GM13976 (cell line): ENCODE measurements at regions not wholly inside any gene's neighbourhood (a gene's known extent, or its start where the extent isn't known, plus 50 kb on each side); places are given as distances from the start of the nearest gene placed in this dataset.

Experiments used
- DNase-seq: peaks from one replicate; pipeline ENCODE4 v3.0.0; 2012; ENCODE audit warnings: low spot score
- in situ Hi-C: fragments of 300-500 bp; cut with MboI; formaldehyde crosslinking; loops from one replicate; pipeline ENCODE4 v1.12.0; 2022; ENCODE audit warnings: low sequenced_read_pairs, mixed read lengths, inconsistent platforms; ENCODE audit not compliant: unreplicated experiment
- TF ChIP-seq, protein P1 (sequence below): IDR thresholded peaks from 2 replicates; pipeline ENCODE4 v1.5.1; 2012; ENCODE audit warnings: borderline replicate concordance, mild to moderate bottlenecking; ENCODE audit not compliant: insufficient read depth; ENCODE audit errors: extremely low read depth, missing control alignments, control extremely low read depth

DNA sequence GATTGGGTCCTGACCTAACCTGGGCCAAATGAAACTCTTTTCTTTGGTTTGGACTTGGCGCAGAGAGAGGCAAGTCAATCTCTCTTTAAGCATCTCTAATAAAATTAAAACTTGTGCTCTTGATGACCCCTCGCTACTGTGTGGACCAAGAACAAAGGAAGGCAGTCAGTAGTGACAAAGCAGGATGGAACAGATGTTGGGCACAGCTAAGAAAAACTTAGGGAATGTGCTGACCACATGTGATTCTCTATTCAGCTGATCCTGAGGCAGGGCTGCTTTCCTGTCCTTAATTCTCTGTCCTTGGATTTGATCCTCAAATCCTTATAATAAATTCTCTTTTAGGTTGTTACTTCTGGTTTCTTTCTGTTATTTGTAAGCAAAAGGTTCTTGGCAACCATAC is 259.9 kb downstream of the ZIC1 start:
- DNase-seq: no peak
- TF ChIP-seq, protein P1, sequence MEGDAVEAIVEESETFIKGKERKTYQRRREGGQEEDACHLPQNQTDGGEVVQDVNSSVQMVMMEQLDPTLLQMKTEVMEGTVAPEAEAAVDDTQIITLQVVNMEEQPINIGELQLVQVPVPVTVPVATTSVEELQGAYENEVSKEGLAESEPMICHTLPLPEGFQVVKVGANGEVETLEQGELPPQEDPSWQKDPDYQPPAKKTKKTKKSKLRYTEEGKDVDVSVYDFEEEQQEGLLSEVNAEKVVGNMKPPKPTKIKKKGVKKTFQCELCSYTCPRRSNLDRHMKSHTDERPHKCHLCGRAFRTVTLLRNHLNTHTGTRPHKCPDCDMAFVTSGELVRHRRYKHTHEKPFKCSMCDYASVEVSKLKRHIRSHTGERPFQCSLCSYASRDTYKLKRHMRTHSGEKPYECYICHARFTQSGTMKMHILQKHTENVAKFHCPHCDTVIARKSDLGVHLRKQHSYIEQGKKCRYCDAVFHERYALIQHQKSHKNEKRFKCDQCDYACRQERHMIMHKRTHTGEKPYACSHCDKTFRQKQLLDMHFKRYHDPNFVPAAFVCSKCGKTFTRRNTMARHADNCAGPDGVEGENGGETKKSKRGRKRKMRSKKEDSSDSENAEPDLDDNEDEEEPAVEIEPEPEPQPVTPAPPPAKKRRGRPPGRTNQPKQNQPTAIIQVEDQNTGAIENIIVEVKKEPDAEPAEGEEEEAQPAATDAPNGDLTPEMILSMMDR: no peak
- in situ Hi-C loops: no loop called here

DNA sequence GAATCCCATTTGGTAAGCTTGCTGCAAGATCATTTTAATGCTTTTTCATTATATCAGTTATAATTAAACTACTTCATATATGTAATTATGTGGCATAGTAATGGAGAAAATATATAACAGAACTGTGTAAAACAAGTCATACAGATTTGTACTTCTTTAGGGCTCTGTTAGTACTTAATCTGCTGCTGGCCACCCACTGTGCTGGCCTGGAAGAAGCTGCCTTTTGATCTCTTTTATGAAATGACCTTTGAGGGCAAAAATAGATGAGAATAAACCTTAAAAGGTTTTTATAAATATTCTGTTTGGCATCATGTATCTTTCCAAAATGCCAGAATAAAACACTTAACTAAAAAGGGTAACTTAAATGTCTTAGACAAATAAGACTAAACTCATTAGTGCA is 262.9 kb downstream of the ZIC1 start:
- TF ChIP-seq, protein P1: no peak
- in situ Hi-C loops: no loop called here
- no peak for DNase-seq

DNA sequence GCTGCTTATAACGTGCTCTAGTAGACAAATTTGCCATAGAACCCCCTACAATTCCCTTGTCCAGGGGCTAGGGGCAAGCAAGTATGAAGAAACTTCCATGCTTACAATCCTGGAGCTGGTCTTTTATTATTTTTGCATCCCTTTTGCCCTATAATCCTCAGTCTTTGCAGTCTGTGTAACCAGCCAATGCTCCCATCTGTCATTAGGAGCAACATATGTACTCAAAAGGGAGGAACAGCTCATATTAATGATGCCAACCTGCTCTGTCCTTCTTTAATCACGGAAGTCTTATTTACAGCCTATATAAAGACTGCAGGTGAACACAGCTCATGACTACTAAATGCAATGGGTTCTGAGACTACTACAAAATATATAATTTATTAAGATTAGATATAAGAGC is 263.3 kb downstream of the ZIC1 start:
- DNase-seq: no peak
- TF ChIP-seq, protein P1: no peak
- in situ Hi-C loops: no loop called here

DNA sequence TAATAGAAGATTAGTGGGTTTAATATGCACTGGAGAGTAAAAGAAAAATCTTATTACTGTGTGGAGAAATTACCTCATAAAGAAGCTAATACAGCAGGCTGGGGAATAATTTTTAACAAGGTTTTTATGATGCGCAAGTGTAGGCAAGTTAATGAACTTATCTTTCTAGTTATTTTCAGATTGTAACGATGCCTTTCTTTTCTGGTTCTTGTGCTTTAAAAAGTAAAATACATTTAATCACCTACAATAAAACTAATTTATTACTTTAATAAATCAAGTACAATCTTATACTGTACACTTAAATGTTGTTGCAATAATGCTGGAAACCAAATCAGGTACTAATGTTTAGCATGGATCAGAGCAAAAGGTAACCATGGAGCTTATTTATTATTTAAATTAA is 266.6 kb downstream of the ZIC1 start:
- TF ChIP-seq, protein P1: no peak
- no peak for DNase-seq
- in situ Hi-C loops: no loop called here

DNA sequence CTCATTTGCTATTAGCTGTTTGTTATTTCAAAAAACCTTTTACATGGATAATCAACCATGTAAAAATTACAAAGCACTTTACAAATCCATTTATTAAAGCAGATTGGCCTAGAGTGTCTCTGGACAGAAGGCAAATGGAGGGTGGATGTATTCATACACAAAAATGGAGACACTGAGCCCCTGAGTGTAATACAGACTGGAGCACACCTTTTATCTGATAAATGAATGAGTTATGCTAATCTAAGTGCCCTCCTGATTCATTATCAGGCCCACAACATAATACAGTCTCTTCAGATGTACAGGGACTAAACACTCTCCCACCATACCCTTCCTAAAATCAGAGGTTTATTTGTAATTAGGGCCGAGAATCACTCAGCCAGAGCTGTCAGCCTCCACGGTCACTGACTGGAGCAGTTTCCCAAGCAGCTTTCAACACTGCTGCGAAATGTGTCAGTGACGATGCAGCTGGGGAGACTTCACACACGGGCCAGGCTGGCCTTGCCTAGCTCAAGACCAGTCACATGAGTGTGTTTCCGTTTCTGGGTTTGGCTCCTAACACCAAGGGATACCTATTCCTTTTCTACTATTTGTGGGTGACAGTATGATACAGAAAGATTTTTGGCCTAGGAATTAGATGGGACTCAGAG is 271.8 kb downstream of the ZIC1 start:
- TF ChIP-seq, protein P1: no peak
- DNase-seq: no peak
- in situ Hi-C loops: no loop called here

DNA sequence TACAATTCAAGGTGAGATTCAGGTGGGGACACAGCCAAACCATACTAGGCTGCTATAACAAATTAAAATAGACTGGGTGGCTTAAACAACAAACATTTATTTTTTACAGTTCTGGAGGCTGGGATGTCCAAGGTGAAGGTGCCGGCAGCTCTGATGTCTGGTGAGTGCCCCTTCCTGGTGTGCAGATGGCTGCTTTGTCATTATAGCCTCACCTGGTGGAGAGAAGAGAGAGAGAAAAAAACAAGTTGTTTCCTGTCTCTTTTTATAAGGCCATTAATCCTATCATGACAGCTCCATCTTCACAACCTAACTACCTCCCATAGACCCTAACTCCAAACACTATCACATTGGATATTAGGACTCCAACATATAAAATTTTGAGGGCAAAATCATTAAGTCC is 279.7 kb downstream of the ZIC1 start:
- in situ Hi-C loops: no loop called here
- DNase-seq: no peak
- TF ChIP-seq, protein P1: no peak
